ENCODE measurements at regions not wholly inside any gene's neighbourhood (a gene's known extent, or its start where the extent isn't known, plus 50 kb on each side); places are given as distances from the start of the nearest gene placed in this dataset.

DNA sequence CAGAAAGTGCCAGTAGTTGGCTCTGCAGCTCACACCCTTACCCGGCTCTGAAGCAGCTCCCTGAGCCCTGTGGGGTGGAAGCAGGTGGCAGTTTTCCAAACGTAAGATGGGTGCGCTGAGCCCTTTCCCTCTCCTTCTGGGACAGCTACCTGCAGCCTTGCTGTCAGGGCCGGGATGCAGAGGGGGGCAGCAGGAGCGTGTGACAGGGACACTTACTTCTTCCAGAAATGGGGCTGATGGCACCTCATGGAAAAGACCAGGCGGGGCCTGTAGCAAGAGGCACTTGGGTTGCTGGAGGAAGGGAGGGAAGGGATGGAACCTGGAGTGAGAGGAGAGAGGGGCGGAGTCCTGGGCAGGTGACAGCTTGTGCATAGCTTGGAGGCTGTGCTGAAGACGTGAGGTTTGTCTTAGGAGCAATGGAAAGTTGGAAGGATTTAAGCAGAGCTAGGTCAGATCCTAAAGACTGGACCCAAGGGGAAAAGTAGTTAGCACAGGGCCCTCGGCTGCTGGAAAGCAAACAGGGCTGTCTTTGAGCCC, 216.8 kb upstream of the RPL38 start:
- no peaks in the 10 kb centered on the region for H3K36me3 ChIP-seq
- no peak overlapping the region for H3K9ac ChIP-seq
- no peak overlapping the region for H3K4me2 ChIP-seq
- H3F3A ChIP-seq (ENCODE audit: low read depth): no peaks in the 10 kb centered on the region
- Mint-ChIP-seq H3K27me3 (ENCODE audit: insufficient read depth, low read depth) (peaks cover 2% of the 10 kb centered on the region), H3K9me3 (no peaks in the 10 kb centered on the region), H3K4me3 (no peak overlapping the region), H3K27ac (no peak overlapping the region), H3K36me3 (no peaks in the 10 kb centered on the region), H3K4me1 (peaks cover 6% of the 10 kb centered on the region)
- no peak overlapping the region for H3K27ac ChIP-seq
- no peak overlapping the region for H3K4me3 ChIP-seq
- H2AFZ ChIP-seq (replicated peaks): no peak overlapping the region
- H4K20me1 ChIP-seq (ENCODE audit: low read depth): no peaks in the 10 kb centered on the region
- H3K79me2 ChIP-seq (ENCODE audit: low read depth): no peaks in the 10 kb centered on the region
- TF ChIP-seq EZH2 (IDR thresholded peaks at IDR 0.05) (no peak), EZH2phosphoT487 (IDR thresholded peaks at IDR 0.05) (no peak)
- TF ChIP-seq, protein P1, sequence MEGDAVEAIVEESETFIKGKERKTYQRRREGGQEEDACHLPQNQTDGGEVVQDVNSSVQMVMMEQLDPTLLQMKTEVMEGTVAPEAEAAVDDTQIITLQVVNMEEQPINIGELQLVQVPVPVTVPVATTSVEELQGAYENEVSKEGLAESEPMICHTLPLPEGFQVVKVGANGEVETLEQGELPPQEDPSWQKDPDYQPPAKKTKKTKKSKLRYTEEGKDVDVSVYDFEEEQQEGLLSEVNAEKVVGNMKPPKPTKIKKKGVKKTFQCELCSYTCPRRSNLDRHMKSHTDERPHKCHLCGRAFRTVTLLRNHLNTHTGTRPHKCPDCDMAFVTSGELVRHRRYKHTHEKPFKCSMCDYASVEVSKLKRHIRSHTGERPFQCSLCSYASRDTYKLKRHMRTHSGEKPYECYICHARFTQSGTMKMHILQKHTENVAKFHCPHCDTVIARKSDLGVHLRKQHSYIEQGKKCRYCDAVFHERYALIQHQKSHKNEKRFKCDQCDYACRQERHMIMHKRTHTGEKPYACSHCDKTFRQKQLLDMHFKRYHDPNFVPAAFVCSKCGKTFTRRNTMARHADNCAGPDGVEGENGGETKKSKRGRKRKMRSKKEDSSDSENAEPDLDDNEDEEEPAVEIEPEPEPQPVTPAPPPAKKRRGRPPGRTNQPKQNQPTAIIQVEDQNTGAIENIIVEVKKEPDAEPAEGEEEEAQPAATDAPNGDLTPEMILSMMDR (IDR thresholded peaks at IDR 0.05): no peak
- no peaks in the 10 kb centered on the region for H3K27me3 ChIP-seq
- no peak for DNase-seq (ENCODE audit: low spot score)
- H3K9me3 ChIP-seq (ENCODE audit: low read depth): no peaks in the 10 kb centered on the region
- no peaks in the 10 kb centered on the region for H3K4me1 ChIP-seq

GRCh38 chr17:73987395-73987794, 216.1 kb upstream of the RPL38 start:
- no peak overlapping the region for H3K4me3 Mint-ChIP-seq
- Histone ChIP-seq H3K4me3 (no peak overlapping the region), H3K27me3 (no peaks in the 10 kb centered on the region), H4K20me1 (ENCODE audit: low read depth) (no peaks in the 10 kb centered on the region), H3K36me3 (no peaks in the 10 kb centered on the region), H3K4me1 (no peaks in the 10 kb centered on the region), H3K79me2 (ENCODE audit: low read depth) (no peaks in the 10 kb centered on the region), H3K4me2 (no peak overlapping the region), H3K27ac (no peak overlapping the region), H3K9me3 (ENCODE audit: low read depth) (no peaks in the 10 kb centered on the region), H2AFZ (replicated peaks) (no peak overlapping the region), H3F3A (ENCODE audit: low read depth) (no peaks in the 10 kb centered on the region), H3K9ac (no peak overlapping the region)
- H3K9me3 Mint-ChIP-seq: no peaks in the 10 kb centered on the region
- no peak overlapping the region for H3K27ac Mint-ChIP-seq
- no peak for DNase-seq (ENCODE audit: low spot score)
- no peaks in the 10 kb centered on the region for H3K36me3 Mint-ChIP-seq
- peaks cover 2% of the 10 kb centered on the region for H3K27me3 Mint-ChIP-seq (ENCODE audit: insufficient read depth, low read depth)
- TF ChIP-seq, protein P1 (IDR thresholded peaks at IDR 0.05): no peak
- TF ChIP-seq EZH2phosphoT487 (IDR thresholded peaks at IDR 0.05) (no peak), EZH2 (IDR thresholded peaks at IDR 0.05) (no peak)
- peaks cover 6% of the 10 kb centered on the region for H3K4me1 Mint-ChIP-seq

DNA sequence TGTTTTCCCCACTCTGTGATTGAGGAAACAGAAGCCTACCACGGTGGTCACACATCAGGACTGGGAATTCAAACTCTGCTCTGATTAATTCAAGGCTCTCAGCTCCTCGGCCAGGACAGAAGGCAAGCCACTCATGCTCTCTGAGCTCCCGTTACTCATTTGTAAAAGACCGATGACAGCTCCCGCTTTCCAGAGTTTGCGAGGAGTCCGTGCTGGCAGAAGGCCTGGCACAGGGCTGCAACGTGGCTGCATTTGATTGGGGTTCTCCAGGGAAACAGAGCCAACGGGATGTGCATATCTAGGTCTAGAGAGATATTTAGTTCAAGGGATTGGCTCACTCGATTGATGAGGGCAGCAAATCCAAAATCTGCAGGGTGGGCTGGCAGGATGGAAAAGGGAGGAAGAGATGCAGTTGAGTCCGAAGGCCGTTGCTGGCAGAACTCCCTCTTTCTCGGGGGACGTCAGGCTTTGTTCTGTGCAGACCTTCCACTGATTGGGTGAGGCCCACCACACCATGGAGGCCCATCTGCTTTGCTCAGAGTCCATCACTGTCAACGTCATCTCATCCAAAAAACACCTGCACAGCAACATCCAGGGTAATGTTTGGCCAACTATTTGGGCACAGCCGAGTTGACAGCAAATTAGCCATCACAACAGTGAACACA, 215.5 kb upstream of the RPL38 start:
- Histone ChIP-seq H3K9ac (no peak overlapping the region), H3K27ac (no peak overlapping the region), H4K20me1 (ENCODE audit: low read depth) (no peaks in the 10 kb centered on the region), H2AFZ (replicated peaks) (no peak overlapping the region), H3K27me3 (no peaks in the 10 kb centered on the region), H3K36me3 (no peaks in the 10 kb centered on the region), H3K9me3 (ENCODE audit: low read depth) (no peaks in the 10 kb centered on the region), H3K4me1 (no peaks in the 10 kb centered on the region), H3K79me2 (ENCODE audit: low read depth) (no peaks in the 10 kb centered on the region), H3K4me3 (no peak overlapping the region), H3K4me2 (no peak overlapping the region), H3F3A (ENCODE audit: low read depth) (no peaks in the 10 kb centered on the region)
- no peak for DNase-seq (ENCODE audit: low spot score)
- Mint-ChIP-seq H3K9me3 (peaks cover 2% of the 10 kb centered on the region), H3K4me3 (no peak overlapping the region), H3K4me1 (peaks cover 6% of the 10 kb centered on the region), H3K36me3 (no peaks in the 10 kb centered on the region), H3K27ac (no peak overlapping the region), H3K27me3 (ENCODE audit: insufficient read depth, low read depth) (peaks cover 2% of the 10 kb centered on the region)
- TF ChIP-seq, protein P1 (IDR thresholded peaks at IDR 0.05): no peak
- no peak for TF ChIP-seq EZH2phosphoT487 (IDR thresholded peaks at IDR 0.05)
- TF ChIP-seq EZH2 (IDR thresholded peaks at IDR 0.05): no peak

Measured in neural progenitor cell (in vitro differentiated cells).